GM23338 (cell line): ENCODE measurements at regions not wholly inside any gene's neighbourhood (a gene's known extent, or its start where the extent isn't known, plus 50 kb on each side); places are given as distances from the start of the nearest gene placed in this dataset.
"Not testable (repeated sequence)": the region's sequence is repeated elsewhere in the genome, so short reads cannot be mapped to it uniquely, and the experiment has no call there.

Experiments used
- ATAC-seq: fragments of 200-7000 bp; cut with Tn5 transposase; 3 replicates; pipeline ENCODE4 v1.9.1; 2020
- DNase-seq: peaks from one replicate; pipeline ENCODE4 v3.0.0-alpha.2; 2015; ENCODE audit warnings: low spot score
- H2AFZ ChIP-seq: fragments of 200-600 bp; sonication (generic); 2 replicates; pipeline ENCODE4 v1.8.0; 2016; ENCODE audit warnings: antibody characterized with exemption, mild to moderate bottlenecking, moderate library complexity
- H3F3A ChIP-seq: fragments of 200-600 bp; sonication (generic); replicated peaks from 2 replicates; pipeline ENCODE4 v1.8.0; 2017; ENCODE audit warnings: antibody characterized with exemption, mixed run types, low read depth
- H3K27ac ChIP-seq: fragments of 200-600 bp; sonication (generic); 2 replicates; pipeline ENCODE4 v1.6.1; 2016; ENCODE audit warnings: low read depth
- H3K27me3 ChIP-seq: fragments of 200-600 bp; sonication (generic); 2 replicates; pipeline ENCODE4 v1.8.0; 2016; ENCODE audit warnings: mild to moderate bottlenecking, mixed run types, moderate library complexity; ENCODE audit not compliant: insufficient read depth
- H3K36me3 ChIP-seq: fragments of 200-600 bp; sonication (generic); 2 replicates; pipeline ENCODE4 v1.8.0; 2016; ENCODE audit warnings: mild to moderate bottlenecking; ENCODE audit not compliant: insufficient read depth
- H3K4me1 ChIP-seq: fragments of 200-600 bp; sonication (generic); 2 replicates; pipeline ENCODE4 v1.8.0; 2016; ENCODE audit warnings: mild to moderate bottlenecking, moderate library complexity; ENCODE audit not compliant: insufficient read depth
- H3K4me2 ChIP-seq: fragments of 200-600 bp; sonication (generic); 2 replicates; pipeline ENCODE4 v1.7.1; 2017; ENCODE audit warnings: mixed run types
- H3K4me3 ChIP-seq: fragments of 200-600 bp; sonication (generic); 2 replicates; pipeline ENCODE4 v1.6.1; 2016; ENCODE audit warnings: mixed run types
- H3K79me2 ChIP-seq: fragments of 200-600 bp; sonication (generic); replicated peaks from 2 replicates; pipeline ENCODE4 v1.8.0; 2017; ENCODE audit warnings: mild to moderate bottlenecking; ENCODE audit not compliant: insufficient read depth
- H3K9me2 ChIP-seq: fragments of 200-600 bp; sonication (generic); 2 replicates; pipeline ENCODE4 v1.8.0; 2017; ENCODE audit not compliant: insufficient read depth
- H4K20me1 ChIP-seq: fragments of 200-600 bp; sonication (generic); replicated peaks from 2 replicates; pipeline ENCODE4 v1.8.0; 2017; ENCODE audit warnings: mild to moderate bottlenecking; ENCODE audit not compliant: insufficient read depth
- H3K27ac Mint-ChIP-seq: 2 replicates; pipeline ENCODE4 v1.8.0; 2020; ENCODE audit warnings: inconsistent platforms, mild to moderate bottlenecking, moderate library complexity, mixed read lengths
- H3K27me3 Mint-ChIP-seq: 3 replicates; pipeline ENCODE4 v1.8.0; 2022; ENCODE audit warnings: low read depth, mild to moderate bottlenecking, moderate library complexity, mixed read lengths, inconsistent platforms; ENCODE audit not compliant: insufficient read depth, poor library complexity
- H3K36me3 Mint-ChIP-seq: 3 replicates; pipeline ENCODE4 v1.8.0; 2021; ENCODE audit warnings: low read depth, mild to moderate bottlenecking, inconsistent platforms, moderate library complexity, mixed read lengths
- H3K4me1 Mint-ChIP-seq: 3 replicates; pipeline ENCODE4 v1.8.0; 2020; ENCODE audit warnings: mild to moderate bottlenecking, inconsistent platforms, mixed read lengths
- H3K4me3 Mint-ChIP-seq: 3 replicates; pipeline ENCODE4 v1.8.0; 2021; ENCODE audit warnings: moderate library complexity, mild to moderate bottlenecking, inconsistent platforms, mixed read lengths
- H3K9me3 Mint-ChIP-seq: 3 replicates; pipeline ENCODE4 v1.8.0; 2020; ENCODE audit warnings: moderate library complexity, mild to moderate bottlenecking, inconsistent platforms, mixed read lengths
- CREB1 ChIP-seq: fragments of 250-450 bp; sonication (Bioruptor Pico); IDR thresholded peaks from 2 replicates; pipeline ENCODE4 v1.5.0; 2020; ENCODE audit warnings: low read depth, mild to moderate bottlenecking, moderate library complexity
- CTCF ChIP-seq, 2 experiments: fragments of 200-600 bp in 1 of 2; sonication (generic) in 1 of 2; conservative IDR thresholded peaks; 2 replicates each; pipeline versions ENCODE4 v1.5.1 to v1.6.1; 2016 to 2017; ENCODE audit warnings: antibody characterized with exemption in 2 of 2, low read depth in 2 of 2, mild to moderate bottlenecking in 2 of 2, moderate library complexity in 1 of 2
- ETS1 ChIP-seq: IDR thresholded peaks from 2 replicates; pipeline ENCODE4 v1.6.1; 2016; ENCODE audit warnings: antibody characterized with exemption
- EZH2 ChIP-seq: fragments of 200-600 bp; sonication (generic); IDR thresholded peaks from one replicate; pipeline ENCODE4 v1.8.0; 2017; ENCODE audit warnings: antibody characterized with exemption, mild to moderate bottlenecking, low read depth; ENCODE audit not compliant: unreplicated experiment
- EZH2phosphoT487 ChIP-seq: fragments of 200-600 bp; sonication (generic); IDR thresholded peaks from one replicate; pipeline ENCODE4 v1.8.1; 2018; ENCODE audit warnings: antibody characterized with exemption; ENCODE audit not compliant: unreplicated experiment
- REST ChIP-seq: IDR thresholded peaks from one replicate; pipeline ENCODE4 v1.6.1; 2018; ENCODE audit warnings: antibody characterized with exemption; ENCODE audit not compliant: unreplicated experiment
- ZNF331 ChIP-seq: fragments of 250-450 bp; sonication (Bioruptor Pico); IDR thresholded peaks from 2 replicates; pipeline ENCODE4 v1.5.0; 2020; ENCODE audit warnings: low read depth, mild to moderate bottlenecking, moderate library complexity

- no peak for TF ChIP-seq CTCF (conservative IDR thresholded peaks at IDR 0.05; ENCODE audit: low read depth in 2 of 2)
- no peak for TF ChIP-seq CREB1 (CRISPR knock-in tag)
- TF ChIP-seq ETS1 = no peak
- TF ChIP-seq ZNF331 = no peak
- no peak for TF ChIP-seq EZH2
- TF ChIP-seq REST = no peak
Measured at GRCh38 chr2:132033949-132034348, 127.8 kb downstream of the ANKRD30BL start (continued).

GRCh38 chr2:132033365-132033764 is 128.4 kb downstream of the ANKRD30BL start:
- no peaks in the 10 kb centered on the region for H3K36me3 ChIP-seq
- H3K27ac ChIP-seq = no peak overlapping the region
- H3K4me3 Mint-ChIP-seq = no peak overlapping the region
- no peaks in the 10 kb centered on the region for H3K36me3 Mint-ChIP-seq
- H3K4me2 ChIP-seq = no peak overlapping the region
- DNase-seq = no peak
- TF ChIP-seq EZH2phosphoT487 (no peak), EZH2 (no peak)
- no peaks in the 10 kb centered on the region for H3K9me2 ChIP-seq
- H3K9me3 Mint-ChIP-seq = no peaks in the 10 kb centered on the region
- H3K4me3 ChIP-seq = no peak overlapping the region
- H4K20me1 ChIP-seq = no peaks in the 10 kb centered on the region
- peaks cover 26% of the 10 kb centered on the region for H3K27me3 ChIP-seq
- H2AFZ ChIP-seq = no peak overlapping the region
- H3K4me1 ChIP-seq = peaks cover 2% of the 10 kb centered on the region; the same call in 1 of the 2 replicates
- no peaks in the 10 kb centered on the region for H3F3A ChIP-seq
- no peak overlapping the region for H3K27ac Mint-ChIP-seq
- no peaks in the 10 kb centered on the region for H3K79me2 ChIP-seq
- H3K27me3 Mint-ChIP-seq = peaks cover 11% of the 10 kb centered on the region
- ATAC-seq = no peak
- H3K4me1 Mint-ChIP-seq = peaks cover 2% of the 10 kb centered on the region; the same call in 1 of the 3 replicates

- peaks cover 32% of the 10 kb centered on the region for H3K27me3 ChIP-seq
- not testable (repeated sequence) for H3K4me1 Mint-ChIP-seq, H3K36me3 Mint-ChIP-seq, H3K4me3 Mint-ChIP-seq, H3K27ac Mint-ChIP-seq, H3K79me2 ChIP-seq, H3K27ac ChIP-seq, H3K36me3 ChIP-seq, H3K4me1 ChIP-seq, H3K4me2 ChIP-seq, H3K9me2 ChIP-seq, H2AFZ ChIP-seq, DNase-seq, H3F3A ChIP-seq, ATAC-seq, H3K4me3 ChIP-seq, H4K20me1 ChIP-seq, H3K9me3 Mint-ChIP-seq
- peaks cover 26% of the 10 kb centered on the region for H3K27me3 Mint-ChIP-seq
Measured at GRCh38 chr2:132012046-132012445, 149.7 kb downstream of the ANKRD30BL start.
